ENCODE measurements at regions not wholly inside any gene's neighbourhood (a gene's known extent, or its start where the extent isn't known, plus 50 kb on each side); places are given as distances from the start of the nearest gene placed in this dataset.

GRCh38 chr11:101759771-101760450, 154.9 kb upstream of the CEP126 start:
- Histone ChIP-seq H3K36me3 (ENCODE audit: control insufficient read depth in 1 of 2, insufficient read depth in 2 of 2, low read length in 2 of 2) (no peaks in the 10 kb centered on the region), H3K79me2 (ENCODE audit: insufficient read depth, low read length) (no peaks in the 10 kb centered on the region), H3K9ac (ENCODE audit: low read length) (no peak overlapping the region), H3K9me3 (ENCODE audit: control insufficient read depth in 1 of 2, insufficient read depth in 1 of 2, low read depth in 1 of 2, low read length in 2 of 2) (no peaks in the 10 kb centered on the region), H3K27me3 (ENCODE audit: insufficient read depth, low read length) (no peaks in the 10 kb centered on the region), H3K4me3 (replicated peaks in 1 of 2; ENCODE audit: low read depth in 1 of 2, low read length in 2 of 2) (no peak overlapping the region), H4K20me1 (ENCODE audit: insufficient read depth) (no peaks in the 10 kb centered on the region), H3K9me2 (ENCODE audit: insufficient read depth) (no peaks in the 10 kb centered on the region), H2AFZ (ENCODE audit: low read depth, low read length, poor library complexity, severe bottlenecking) (peak overlapping the region; percentile 99), H3K4me1 (ENCODE audit: control insufficient read depth in 1 of 2, insufficient read depth in 2 of 2, low read length in 2 of 2) (peaks cover 9 to 22% of the 10 kb centered on the region in 2 experiments), H3K27ac (ENCODE audit: low read depth, low read length) (no peak overlapping the region), H3K4me2 (ENCODE audit: low read length) (no peak overlapping the region; the same call in 1 of the 2 replicates)
- ChIA-PET CTCF (interaction anchor here (0.6 to 2.8 kb wide), 15 partner anchors 11 to 906 kb away, joined by 3 to 22 read pairs (median 5); no protein-coding TSS in a partner anchor), POLR2A (interaction anchor here (2.9 kb wide), 1 partner anchor 10 kb away, joined by 8 read pairs; no protein-coding TSS in a partner anchor), RAD21 (ENCODE audit: low non-redundant PET in 1 of 2, low total read pairs in 2 of 2, uncharacterized antibody in 2 of 2, unreplicated experiment in 2 of 2) (interaction anchor here (0.6 to 0.7 kb wide), 2 partner anchors 582 to 1313 kb away, joined by 3 read pairs; no protein-coding TSS in a partner anchor)
- 0 out of 2 replicates have a peak, but pooled peaks have one; percentile 16 for TF ChIP-seq CBX3 (IDR thresholded peaks at IDR 0.05; ENCODE audit: low read depth)
- TF ChIP-seq YY1 (IDR thresholded peaks at IDR 0.05; ENCODE audit: extremely low read depth, insufficient replicate concordance, low read depth, low read length) = no peak
- TF ChIP-seq CEBPB (IDR thresholded peaks at IDR 0.05; ENCODE audit: low read depth) = peak; percentile 70
- TF ChIP-seq RAD21 (IDR thresholded peaks at IDR 0.05; ENCODE audit: low read depth) = peak; percentile 63
- peak; percentile 41 to 61 (median 54); a peak in 5 of 6 replicates for TF ChIP-seq CTCF (IDR thresholded peaks at IDR 0.05 in 2 of 3, conservative IDR thresholded peaks at IDR 0.05 in 1 of 3; ENCODE audit: borderline replicate concordance in 1 of 3, insufficient read depth in 1 of 3, low read depth in 2 of 3, low read length in 2 of 3)
- DNase-seq (ENCODE audit: low read depth, low spot score) = peak; percentile 40
- BruUV-seq (replicated peaks) = no TSS peak
- ATAC-seq = peak; percentile 86
- intact Hi-C loops (cut with micrococcal nuclease) = loop anchor here (5.0 kb wide), 2 partner anchors 87 to 247 kb away; no protein-coding TSS in a partner anchor

- H3K4me3 ChIP-seq (replicated peaks in 1 of 2; ENCODE audit: low read depth in 1 of 2, low read length in 2 of 2) = no peak overlapping the region
- H3K9ac ChIP-seq (ENCODE audit: low read length) = no peak overlapping the region
- BruUV-seq (replicated peaks) = no TSS peak
- ChIA-PET RAD21 (ENCODE audit: low non-redundant PET in 1 of 2, low total read pairs in 2 of 2, uncharacterized antibody in 2 of 2, unreplicated experiment in 2 of 2) (no interaction called here), POLR2A (no interaction called here), CTCF (no interaction called here)
- DNase-seq (ENCODE audit: low read depth, low spot score) = no peak
- no peaks in the 10 kb centered on the region for H4K20me1 ChIP-seq (ENCODE audit: insufficient read depth)
- intact Hi-C loops (cut with micrococcal nuclease) = no loop called here
- no peak overlapping the region for H3K4me2 ChIP-seq (ENCODE audit: low read length)
- no peaks in the 10 kb centered on the region for H3K36me3 ChIP-seq (ENCODE audit: control insufficient read depth in 1 of 2, insufficient read depth in 2 of 2, low read length in 2 of 2)
- H3K27ac ChIP-seq (ENCODE audit: low read depth, low read length) = no peak overlapping the region
- ATAC-seq = no peak
- no peaks in the 10 kb centered on the region for H3K27me3 ChIP-seq (ENCODE audit: insufficient read depth, low read length)
- H3K79me2 ChIP-seq (ENCODE audit: insufficient read depth, low read length) = no peaks in the 10 kb centered on the region
- H2AFZ ChIP-seq (ENCODE audit: low read depth, low read length, poor library complexity, severe bottlenecking) = no peak overlapping the region
- H3K9me2 ChIP-seq (ENCODE audit: insufficient read depth) = no peaks in the 10 kb centered on the region
- peaks cover 9 to 22% of the 10 kb centered on the region in 2 experiments for H3K4me1 ChIP-seq (ENCODE audit: control insufficient read depth in 1 of 2, insufficient read depth in 2 of 2, low read length in 2 of 2)
- no peaks in the 10 kb centered on the region for H3K9me3 ChIP-seq (ENCODE audit: control insufficient read depth in 1 of 2, insufficient read depth in 1 of 2, low read depth in 1 of 2, low read length in 2 of 2)
- TF ChIP-seq EGR1 (IDR thresholded peaks at IDR 0.05; ENCODE audit: low read depth) (no peak), MAX (IDR thresholded peaks at IDR 0.05) (no peak), TCF7L2 (IDR thresholded peaks at IDR 0.05; ENCODE audit: borderline replicate concordance, extremely low read depth, insufficient read depth, insufficient read length) (no peak), ZFX (IDR thresholded peaks at IDR 0.05) (no peak), SP1 (IDR thresholded peaks at IDR 0.05; ENCODE audit: low read depth) (no peak), POLR2AphosphoS5 (IDR thresholded peaks at IDR 0.05; ENCODE audit: low read depth, low read length) (no peak), EZH2 (IDR thresholded peaks at IDR 0.05) (no peak), EZH2phosphoT487 (IDR thresholded peaks at IDR 0.05; ENCODE audit: borderline replicate concordance) (no peak), CEBPB (IDR thresholded peaks at IDR 0.05; ENCODE audit: low read depth) (no peak), REST (IDR thresholded peaks at IDR 0.05; ENCODE audit: low read depth) (no peak)
Observed at GRCh38 chr11:101757741-101758140, 157.1 kb upstream of the CEP126 start.
